H1 (cell line): ENCODE measurements at regions not wholly inside any gene's neighbourhood (a gene's known extent, or its start where the extent isn't known, plus 50 kb on each side); places are given as distances from the start of the nearest gene placed in this dataset.

ENCODE experiments used
- KDM4A ChIP-seq: IDR thresholded peaks from one replicate; pipeline ENCODE4 v1.7.1; 2012; ENCODE audit warnings: low read depth, mild to moderate bottlenecking, moderate library complexity, low read length, inconsistent platforms; ENCODE audit not compliant: severe bottlenecking

DNA sequence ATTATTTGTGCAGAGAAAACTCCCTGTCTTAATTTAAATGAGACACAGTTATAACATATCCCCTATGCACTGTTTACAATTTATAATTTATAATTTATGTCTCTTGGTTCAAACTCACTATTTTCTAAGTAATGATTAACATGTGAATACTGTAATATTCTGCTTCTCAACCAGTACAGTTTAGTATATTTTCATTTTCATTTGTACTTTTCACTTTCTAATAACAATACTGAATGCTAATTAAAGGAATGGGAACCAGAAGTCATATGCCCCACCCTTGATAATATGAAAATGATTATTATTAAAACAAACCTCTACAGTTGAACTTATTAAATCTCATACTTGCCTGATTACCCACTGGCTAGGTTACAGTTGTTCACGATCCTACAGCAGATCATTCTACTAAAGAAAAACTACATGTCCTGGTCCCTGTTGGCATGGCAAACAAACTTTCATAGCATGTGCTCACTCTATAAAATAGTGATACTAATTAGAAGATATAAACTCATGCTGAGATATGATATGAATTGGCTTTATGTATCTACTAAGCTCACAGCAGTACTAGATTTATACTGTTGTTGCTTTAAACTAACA is 66.4 kb downstream of the POU5F2 start (continued):
- TF ChIP-seq KDM4A, result no peak
- TF ChIP-seq, all 59 proteins: peak for 0
